GM19035 (cell line): ENCODE measurements at regions not wholly inside any gene's neighbourhood (a gene's known extent, or its start where the extent isn't known, plus 50 kb on each side); places are given as distances from the start of the nearest gene placed in this dataset.

ENCODE experiments used
- ATAC-seq: cut with Tn5 transposase; IDR thresholded peaks from one replicate; pipeline ENCODE4 v1.9.1; 2021; ENCODE audit not compliant: unreplicated experiment

DNA sequence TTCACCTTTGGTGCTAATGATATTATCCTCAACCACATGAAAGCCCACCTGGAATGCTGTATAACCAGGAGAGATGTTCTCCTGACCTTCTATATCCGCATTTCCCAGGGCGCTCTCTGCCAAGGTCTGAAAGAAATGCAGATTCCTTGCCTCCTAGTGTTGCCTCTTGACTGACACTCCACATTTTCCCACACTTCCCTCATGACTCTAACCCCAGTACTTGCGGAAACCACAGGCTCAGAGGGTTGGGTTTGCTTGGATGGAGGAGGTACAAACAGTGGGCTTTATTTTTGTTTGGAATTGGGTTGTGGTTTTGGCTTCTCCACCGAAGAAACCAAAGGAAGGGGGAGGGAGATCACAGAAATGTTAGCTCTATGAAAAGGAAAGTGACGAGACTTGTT, 222.9 kb upstream of the CELF2 start:
- ATAC-seq, result no peak

DNA sequence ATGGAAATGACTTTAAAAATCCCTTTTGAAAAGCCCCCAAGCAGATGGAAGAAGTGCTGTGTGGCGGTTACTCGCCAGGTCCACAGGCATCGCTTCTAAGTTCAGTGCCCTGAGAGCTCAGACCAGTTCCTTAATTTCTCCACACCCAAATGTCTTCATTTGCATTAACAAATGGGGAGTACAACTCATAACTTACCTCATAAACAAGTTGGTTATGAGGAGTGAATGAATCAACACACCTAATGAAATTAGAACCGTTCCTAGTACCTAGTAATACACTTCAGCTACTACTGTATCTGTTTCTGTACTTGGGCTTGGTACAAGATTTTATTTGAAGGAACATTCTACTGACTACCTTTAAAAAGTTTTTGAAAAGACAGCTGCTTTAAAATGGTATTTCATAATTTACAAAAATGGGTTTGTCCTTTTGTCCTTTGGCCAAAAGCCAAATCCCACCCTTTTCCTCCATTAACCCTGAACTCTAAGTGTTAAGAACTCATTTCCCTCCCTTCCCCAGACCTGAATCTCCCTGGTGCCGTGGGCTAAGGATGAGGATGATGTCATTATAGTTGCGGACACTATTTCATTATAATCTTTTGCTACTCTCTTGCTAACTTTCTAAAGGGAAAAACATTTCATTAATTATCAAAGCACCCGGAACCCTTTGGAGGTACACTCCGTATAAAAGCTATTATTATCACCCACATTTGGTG, 221.5 kb upstream of the CELF2 start:
- ATAC-seq, result no peak

- no peak for ATAC-seq
Measured at GRCh38 chr10:10796774-10797415, 220.8 kb upstream of the CELF2 start.

GRCh38 chr10:10797513-10797912, 220.2 kb upstream of the CELF2 start:
- no peak for ATAC-seq

GRCh38 chr10:10798102-10798863, 219.4 kb upstream of the CELF2 start:
- no peak for ATAC-seq

DNA sequence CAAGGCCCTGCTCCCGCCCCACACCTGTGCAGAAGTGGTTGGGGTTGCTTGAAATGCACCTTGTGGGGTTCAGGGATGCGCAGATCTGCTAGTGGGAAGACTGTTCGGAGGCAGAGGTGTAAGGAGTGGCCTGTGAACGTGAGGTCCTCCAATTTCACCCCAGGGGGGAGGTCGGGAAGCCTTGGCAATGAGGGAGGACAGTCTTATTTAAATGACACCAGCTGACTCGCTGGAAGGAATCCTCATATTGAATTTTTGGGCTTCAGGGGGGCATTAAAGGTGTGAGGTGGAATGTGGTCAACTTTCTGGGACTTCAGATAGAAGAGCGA, 218.8 kb upstream of the CELF2 start:
- ATAC-seq, result no peak

DNA sequence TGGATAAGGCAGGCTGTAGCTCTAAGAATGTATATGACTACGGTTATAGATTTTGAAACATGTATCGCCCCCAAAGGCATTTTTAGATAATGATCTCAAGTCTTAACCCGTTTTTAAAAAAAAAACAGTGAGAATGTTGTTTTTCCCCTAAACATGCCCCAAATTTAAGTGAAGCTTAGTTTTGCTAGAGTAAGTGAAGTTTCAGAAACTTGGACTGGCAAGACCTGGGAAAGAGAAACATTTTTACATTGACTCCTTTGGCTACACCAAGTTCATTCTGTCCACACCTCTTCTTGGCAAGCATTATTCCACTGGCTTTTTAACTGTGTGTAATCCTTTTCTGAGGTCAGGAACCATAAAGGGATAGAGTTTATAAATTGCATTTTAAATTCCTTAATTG, 216.7 kb upstream of the CELF2 start:
- ATAC-seq, result no peak

DNA sequence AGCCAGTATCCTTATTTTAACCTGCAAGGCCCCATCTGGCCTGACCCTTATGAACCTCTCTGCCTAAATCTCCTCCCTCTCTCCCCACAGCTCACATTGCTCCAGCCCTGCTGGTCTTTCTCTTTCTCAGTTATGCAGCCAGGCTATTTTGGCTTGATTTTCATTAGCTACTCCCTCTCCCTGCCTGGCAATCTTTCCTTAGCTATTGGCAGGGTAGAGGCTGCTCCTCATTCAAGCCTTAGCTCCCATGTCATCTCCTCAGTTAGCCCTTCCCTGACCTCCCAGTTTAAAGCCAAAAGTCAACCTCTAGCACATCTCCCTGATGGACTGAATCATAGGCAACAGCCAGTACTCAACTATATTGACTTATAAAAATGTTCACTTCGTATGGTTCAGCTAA, 214.4 kb upstream of the CELF2 start:
- no peak for ATAC-seq

DNA sequence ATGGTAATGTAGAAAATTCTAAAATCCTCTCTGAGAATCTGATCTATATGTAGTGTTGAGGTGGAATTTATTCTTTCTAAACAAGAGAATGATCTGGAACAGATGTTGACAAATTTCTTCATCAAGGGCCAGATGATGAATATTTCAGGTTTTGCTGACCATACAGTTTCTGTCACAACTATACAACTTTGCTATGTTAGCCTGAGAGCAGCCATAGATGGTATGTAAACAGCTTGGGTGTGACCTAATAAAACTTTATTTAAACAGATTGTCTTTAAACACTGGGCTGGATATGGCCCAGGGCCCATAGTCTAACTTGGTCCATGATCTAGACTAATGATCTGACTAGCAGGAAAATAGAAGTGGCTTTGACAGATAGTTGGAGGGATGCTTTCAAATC, 213.6 kb upstream of the CELF2 start:
- ATAC-seq, result no peak

GRCh38 chr10:10804998-10805740, 212.5 kb upstream of the CELF2 start:
- ATAC-seq, result no peak

GRCh38 chr10:10807106-10807505, 210.6 kb upstream of the CELF2 start:
- ATAC-seq, result no peak

DNA sequence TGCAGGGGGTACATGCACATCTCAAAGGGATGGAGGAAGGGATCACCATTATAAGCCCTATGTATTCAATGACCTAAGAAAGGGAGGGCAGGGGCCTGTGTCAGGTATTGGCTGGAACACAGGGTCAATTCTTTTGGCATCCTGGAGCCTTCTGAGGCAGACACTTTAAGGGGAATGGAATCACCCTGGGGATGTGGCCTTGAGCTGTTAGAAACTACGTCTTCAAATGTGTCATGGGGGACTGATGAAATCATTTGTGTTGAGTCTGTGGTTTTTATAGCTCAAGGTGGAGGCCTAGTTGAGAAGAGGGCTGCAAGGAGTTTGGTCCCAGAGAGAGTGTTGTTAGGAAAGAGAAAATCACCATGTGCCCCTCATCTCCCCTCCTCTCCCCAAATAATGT, 206.1 kb upstream of the CELF2 start:
- no peak for ATAC-seq

DNA sequence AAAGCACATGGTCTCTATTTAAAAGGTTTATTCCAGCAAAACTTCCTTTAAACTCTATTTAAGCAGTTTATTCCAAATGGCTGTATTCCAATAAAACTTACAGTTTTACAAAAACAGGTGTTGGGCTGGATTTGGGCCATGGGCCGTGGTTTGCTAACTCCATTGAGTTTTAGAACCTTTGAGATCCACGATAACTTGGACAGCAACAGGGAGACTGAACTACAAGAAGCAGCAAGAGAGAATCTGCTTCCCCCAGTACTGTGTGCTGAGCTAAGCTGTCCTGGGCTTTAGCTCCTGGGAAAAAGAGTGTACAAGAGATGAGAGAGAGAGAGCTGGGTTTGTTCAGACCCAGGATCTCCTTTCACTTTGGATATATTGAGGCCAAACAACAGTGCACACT, 204.0 kb upstream of the CELF2 start:
- no peak for ATAC-seq

DNA sequence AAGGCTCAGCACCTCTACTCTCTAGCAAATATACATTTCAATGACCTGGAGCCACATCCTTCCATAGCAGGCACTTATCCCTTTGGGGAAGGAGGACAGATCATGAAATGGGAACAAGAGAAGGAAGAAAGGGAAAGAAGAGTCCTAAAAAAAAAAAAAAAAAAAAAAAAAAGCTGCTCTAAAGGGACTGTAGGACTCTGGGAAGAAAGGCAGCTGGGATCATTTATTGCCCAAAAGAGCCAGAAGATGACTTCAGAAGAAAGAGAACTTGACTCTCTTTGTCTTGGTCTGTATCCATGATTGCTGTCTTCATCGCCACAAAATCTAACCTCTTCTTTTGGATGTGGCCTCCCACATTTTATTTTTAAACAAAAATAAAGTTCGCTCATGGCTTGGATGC, 203.6 kb upstream of the CELF2 start:
- ATAC-seq, result no peak

GRCh38 chr10:10816447-10816846, 201.2 kb upstream of the CELF2 start:
- ATAC-seq, result no peak

DNA sequence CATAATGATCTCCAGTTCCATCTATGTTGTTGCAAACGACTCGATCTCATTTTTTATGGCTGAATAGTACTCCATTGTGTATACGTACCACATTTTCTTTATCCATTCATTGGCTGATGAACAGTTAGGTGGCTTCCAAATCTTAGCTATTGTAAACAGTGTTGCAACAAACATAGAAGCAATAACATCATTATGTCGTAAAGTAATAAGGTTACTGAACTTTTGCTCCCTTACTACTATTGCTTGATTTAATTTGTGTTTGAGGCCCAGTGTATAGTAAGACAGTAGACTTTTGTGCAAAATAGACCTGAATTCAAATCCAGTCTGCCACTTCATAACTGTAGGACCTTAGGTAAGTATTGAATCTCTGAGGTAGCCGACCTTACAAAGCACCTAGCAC, 200.1 kb upstream of the CELF2 start:
- no peak for ATAC-seq

DNA sequence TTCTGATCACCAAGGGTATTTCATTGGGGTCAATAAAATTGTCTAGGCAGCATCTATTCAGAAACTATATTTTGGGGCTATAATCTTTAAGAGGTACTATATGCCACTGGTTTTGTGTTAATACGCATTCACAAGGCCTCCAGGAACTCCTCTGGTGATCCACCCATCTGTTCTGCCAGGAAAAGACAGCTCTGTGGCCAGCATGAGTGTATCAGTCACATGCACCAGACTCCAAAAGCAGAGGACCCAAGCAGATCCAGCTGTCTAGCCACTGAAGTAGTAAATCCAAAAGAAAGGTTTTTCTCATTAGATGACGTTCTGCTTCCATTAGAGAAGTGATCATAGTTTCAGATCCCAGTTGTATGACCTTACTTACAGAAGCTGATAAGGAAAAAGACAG, 199.6 kb upstream of the CELF2 start:
- no peak for ATAC-seq

GRCh38 chr10:10819206-10819856, 198.3 kb upstream of the CELF2 start:
- ATAC-seq, result no peak

DNA sequence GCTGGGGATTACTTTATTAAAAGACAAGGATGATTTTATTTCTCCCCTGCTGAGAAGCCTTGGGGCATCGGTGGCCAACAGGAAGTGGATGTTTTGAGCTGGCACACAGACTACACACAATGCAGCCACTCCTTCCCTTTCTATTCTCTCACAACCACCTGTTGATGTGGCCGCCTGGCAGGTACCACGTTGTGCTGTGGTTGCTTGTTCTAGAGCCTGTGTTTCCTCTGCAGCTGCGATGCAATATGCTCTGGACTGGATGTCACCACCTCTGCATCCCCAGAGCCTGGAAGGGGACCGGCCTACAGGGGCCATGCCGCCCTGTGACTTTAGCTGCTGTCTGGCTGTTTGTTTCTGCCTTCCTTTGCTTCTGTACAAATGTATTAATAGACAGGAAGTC, 195.7 kb upstream of the CELF2 start:
- ATAC-seq, result no peak

DNA sequence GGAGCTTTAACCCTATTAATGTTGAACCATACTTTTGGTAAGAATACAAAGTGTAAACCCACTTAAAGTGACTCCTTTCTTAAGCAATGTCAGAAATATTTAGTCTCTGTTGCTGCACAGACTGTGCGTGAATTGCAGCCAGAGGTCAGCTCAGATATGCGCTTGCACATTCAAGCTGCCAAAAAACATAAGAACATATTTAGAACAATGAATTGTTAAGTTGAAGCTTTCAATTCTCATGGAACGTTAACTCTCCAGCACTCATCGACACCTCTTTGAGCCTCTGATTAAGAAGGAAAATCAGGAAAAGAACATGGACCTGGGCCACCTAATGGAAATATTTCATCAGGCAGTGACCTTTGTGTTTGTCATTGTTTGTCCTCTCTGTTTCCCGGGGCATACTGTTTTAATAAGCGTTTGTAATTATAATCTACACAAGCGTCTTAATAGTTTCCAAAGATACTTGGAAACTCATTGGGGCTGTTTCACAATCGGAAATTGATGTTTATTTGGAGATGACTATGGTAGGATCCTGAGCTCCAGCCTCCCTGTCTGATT, 193.0 kb upstream of the CELF2 start:
- ATAC-seq, result no peak

GRCh38 chr10:10826125-10826524, 191.5 kb upstream of the CELF2 start:
- no peak for ATAC-seq
